CD4-positive, alpha-beta memory T cell (primary cell): ENCODE measurements at regions not wholly inside any gene's neighbourhood (a gene's known extent, or its start where the extent isn't known, plus 50 kb on each side); places are given as distances from the start of the nearest gene placed in this dataset.

ENCODE experiments used
- CTCF ChIA-PET: fragments of 350-600 bp; sonication (Branson Sonifier 250); formaldehyde crosslinking; loops from one replicate; lab custom pipeline; 2021; ENCODE audit warnings: inconsistent platforms; ENCODE audit not compliant: partially characterized antibody; lab: Charles Lee
- POLR2A ChIA-PET: fragments of 350-600 bp; sonication (Branson Sonifier 250); formaldehyde crosslinking; loops from one replicate; lab custom pipeline; 2021; ENCODE audit not compliant: partially characterized antibody; lab: Charles Lee
- DNase-seq, 5 donors: peaks; one replicate each; pipeline versions ENCODE4 v3.0.0 to v3.0.0-alpha.2; 2020 to 2022; ENCODE audit warnings: mixed read lengths in 1 of 5
- H3K27ac ChIP-seq: one replicate; pipeline ENCODE4 v1.7.0; 2013; ENCODE audit warnings: low read depth, low read length
- H3K27me3 ChIP-seq: 2 replicates; pipeline ENCODE4 v1.7.0; 2013; ENCODE audit warnings: mild to moderate bottlenecking, low read length, moderate library complexity; ENCODE audit not compliant: insufficient read depth
- H3K36me3 ChIP-seq: 2 replicates; pipeline ENCODE4 v1.7.0; 2013; ENCODE audit warnings: mild to moderate bottlenecking, low read length, moderate library complexity; ENCODE audit not compliant: insufficient read depth
- H3K4me1 ChIP-seq: 2 replicates; pipeline ENCODE4 v1.7.0; 2013; ENCODE audit warnings: mild to moderate bottlenecking, low read length, moderate library complexity; ENCODE audit not compliant: insufficient read depth
- H3K4me3 ChIP-seq, 2 donors: one replicate each; pipeline ENCODE4 v1.7.0; 2013; ENCODE audit warnings: low read length in 2 of 2, mild to moderate bottlenecking in 1 of 2
- H3K9me3 ChIP-seq, 2 donors: one replicate each; pipeline ENCODE4 v1.7.0; 2013; ENCODE audit warnings: low read length in 2 of 2, control low read depth in 1 of 2; ENCODE audit not compliant: control insufficient read depth in 1 of 2
- H3K27ac Mint-ChIP-seq, 7 donors: one replicate each; pipeline ENCODE4 v1.8.0; 2020 to 2021; ENCODE audit warnings: mixed read lengths in 7 of 7, mild to moderate bottlenecking in 6 of 7, inconsistent platforms in 3 of 7, moderate library complexity in 3 of 7
- H3K27me3 Mint-ChIP-seq, 2 donors: one replicate each; pipeline ENCODE4 v1.8.0; 2020 to 2021; ENCODE audit warnings: mixed read lengths in 2 of 2
- H3K36me3 Mint-ChIP-seq, 2 donors: one replicate each; pipeline ENCODE4 v1.8.0; 2020 to 2021; ENCODE audit warnings: mixed read lengths in 2 of 2, inconsistent platforms in 1 of 2, mild to moderate bottlenecking in 1 of 2
- H3K4me1 Mint-ChIP-seq, 4 donors: one replicate each; pipeline ENCODE4 v1.8.0; 2020 to 2021; ENCODE audit warnings: mixed read lengths in 4 of 4, mild to moderate bottlenecking in 1 of 4
- H3K4me3 Mint-ChIP-seq, 8 donors: one replicate each; pipeline ENCODE4 v1.8.0; 2020 to 2021; ENCODE audit warnings: mixed read lengths in 8 of 8, mild to moderate bottlenecking in 7 of 8, moderate library complexity in 6 of 8, inconsistent platforms in 3 of 8
- H3K9me3 Mint-ChIP-seq, 8 donors: one replicate each; pipeline ENCODE4 v1.8.0; 2020 to 2021; ENCODE audit warnings: mixed read lengths in 8 of 8, mild to moderate bottlenecking in 5 of 8, inconsistent platforms in 3 of 8, moderate library complexity in 1 of 8
- intact Hi-C: fragments of 100-400 bp; cut with micrococcal nuclease; formaldehyde crosslinking; loops from one replicate; pipeline ENCODE4 v1.15.1; 2023

GRCh38 chr9:108022246-108022935, 532.8 kb upstream of the KLF4 start:
- Mint-ChIP-seq H3K9me3 (peaks cover 0 to 9% (median 3%) of the 10 kb centered on the region in 8 donors), H3K4me1 (no peaks in the 10 kb centered on the region)
- CTCF ChIA-PET, result no interaction called here

GRCh38 chr9:108021096-108021710, 531.6 kb upstream of the KLF4 start:
- Histone ChIP-seq H3K36me3 (no peaks in the 10 kb centered on the region), H3K4me1 (no peaks in the 10 kb centered on the region), H3K27ac (no peak overlapping the region), H3K9me3 (no peaks in the 10 kb centered on the region), H3K4me3 (no peak overlapping the region), H3K27me3 (no peaks in the 10 kb centered on the region)
- H3K36me3 Mint-ChIP-seq, result no peaks in the 10 kb centered on the region
- no peaks in the 10 kb centered on the region for H3K4me1 Mint-ChIP-seq
- no peak for DNase-seq
- H3K27me3 Mint-ChIP-seq, result no peaks in the 10 kb centered on the region
- H3K27ac Mint-ChIP-seq, result peak overlapping the region in 1 of 7 donors; percentile 26
- CTCF ChIA-PET, result no interaction called here
- H3K9me3 Mint-ChIP-seq, result peaks cover 0 to 9% (median 3%) of the 10 kb centered on the region in 8 donors
- no peak overlapping the region for H3K4me3 Mint-ChIP-seq
- POLR2A ChIA-PET, result no interaction called here
- intact Hi-C loops, result no loop called here

More at GRCh38 chr9:108022246-108022935, 532.8 kb upstream of the KLF4 start:
- POLR2A ChIA-PET, result no interaction called here
- DNase-seq, result no peak
- Histone ChIP-seq H3K9me3 (no peaks in the 10 kb centered on the region), H3K4me3 (no peak overlapping the region), H3K27ac (no peak overlapping the region), H3K27me3 (no peaks in the 10 kb centered on the region), H3K36me3 (no peaks in the 10 kb centered on the region), H3K4me1 (no peaks in the 10 kb centered on the region)
- Mint-ChIP-seq H3K27ac (no peak overlapping the region), H3K36me3 (no peaks in the 10 kb centered on the region), H3K4me3 (no peak overlapping the region), H3K27me3 (no peaks in the 10 kb centered on the region)
- intact Hi-C loops, result no loop called here

- CTCF ChIA-PET, result no interaction called here
- H3K27ac Mint-ChIP-seq, result no peak overlapping the region
- H3K36me3 ChIP-seq, result no peaks in the 10 kb centered on the region
These were observed 530.3 kb upstream of the KLF4 start for GRCh38 chr9:108019821-108020220.

GRCh38 chr9:108017671-108018070, 528.1 kb upstream of the KLF4 start:
- Mint-ChIP-seq H3K27ac (no peak overlapping the region), H3K36me3 (no peaks in the 10 kb centered on the region), H3K4me1 (no peaks in the 10 kb centered on the region), H3K9me3 (peaks cover 0 to 8% (median 3%) of the 10 kb centered on the region in 8 donors), H3K27me3 (no peaks in the 10 kb centered on the region), H3K4me3 (no peak overlapping the region)
- Histone ChIP-seq H3K4me3 (no peak overlapping the region), H3K27ac (no peak overlapping the region), H3K9me3 (no peaks in the 10 kb centered on the region), H3K36me3 (no peaks in the 10 kb centered on the region), H3K27me3 (no peaks in the 10 kb centered on the region), H3K4me1 (no peaks in the 10 kb centered on the region)
- CTCF ChIA-PET, result no interaction called here
- POLR2A ChIA-PET, result no interaction called here
- DNase-seq, result no peak
- intact Hi-C loops, result no loop called here

More at GRCh38 chr9:108019821-108020220, 530.3 kb upstream of the KLF4 start:
- intact Hi-C loops, result no loop called here
- Histone ChIP-seq H3K9me3 (no peaks in the 10 kb centered on the region), H3K27me3 (no peaks in the 10 kb centered on the region), H3K4me3 (no peak overlapping the region), H3K4me1 (no peaks in the 10 kb centered on the region), H3K27ac (no peak overlapping the region)
- POLR2A ChIA-PET, result no interaction called here
- no peak overlapping the region for H3K4me3 Mint-ChIP-seq
- DNase-seq, result no peak
- H3K27me3 Mint-ChIP-seq, result no peaks in the 10 kb centered on the region
- peaks cover 0 to 7% (median 3%) of the 10 kb centered on the region in 8 donors for H3K9me3 Mint-ChIP-seq
- H3K4me1 Mint-ChIP-seq, result no peaks in the 10 kb centered on the region
- H3K36me3 Mint-ChIP-seq, result no peaks in the 10 kb centered on the region

- DNase-seq, result no peak
- H3K4me1 Mint-ChIP-seq, result no peaks in the 10 kb centered on the region
- no peak overlapping the region for H3K27ac ChIP-seq
- H3K36me3 Mint-ChIP-seq, result no peaks in the 10 kb centered on the region
- no peaks in the 10 kb centered on the region for H3K27me3 Mint-ChIP-seq
- H3K36me3 ChIP-seq, result no peaks in the 10 kb centered on the region
- ChIA-PET CTCF (no interaction called here), POLR2A (no interaction called here)
- no peak overlapping the region for H3K4me3 ChIP-seq
- no peaks in the 10 kb centered on the region for H3K27me3 ChIP-seq
- H3K9me3 ChIP-seq, result no peaks in the 10 kb centered on the region
- H3K27ac Mint-ChIP-seq, result no peak overlapping the region
- no peak overlapping the region for H3K4me3 Mint-ChIP-seq
- intact Hi-C loops, result no loop called here
- H3K9me3 Mint-ChIP-seq, result peaks cover 0 to 8% (median 3%) of the 10 kb centered on the region in 8 donors
- no peaks in the 10 kb centered on the region for H3K4me1 ChIP-seq
These were observed 526.9 kb upstream of the KLF4 start for GRCh38 chr9:108016446-108016845.

- peaks cover 0 to 8% (median 3%) of the 10 kb centered on the region in 8 donors for H3K9me3 Mint-ChIP-seq
- no peak overlapping the region for H3K4me3 Mint-ChIP-seq
- H3K27ac ChIP-seq, result no peak overlapping the region
- no peak for DNase-seq
- no peaks in the 10 kb centered on the region for H3K9me3 ChIP-seq
- H3K4me3 ChIP-seq, result no peak overlapping the region
- no peaks in the 10 kb centered on the region for H3K4me1 ChIP-seq
- no peaks in the 10 kb centered on the region for H3K27me3 ChIP-seq
- no peaks in the 10 kb centered on the region for H3K4me1 Mint-ChIP-seq
- H3K27me3 Mint-ChIP-seq, result no peaks in the 10 kb centered on the region
- no peaks in the 10 kb centered on the region for H3K36me3 Mint-ChIP-seq
- ChIA-PET CTCF (no interaction called here), POLR2A (no interaction called here)
- no peaks in the 10 kb centered on the region for H3K36me3 ChIP-seq
- H3K27ac Mint-ChIP-seq, result no peak overlapping the region
- intact Hi-C loops, result no loop called here
These were observed 526.1 kb upstream of the KLF4 start for GRCh38 chr9:108015690-108016089.

- Mint-ChIP-seq H3K27me3 (no peaks in the 10 kb centered on the region), H3K36me3 (no peaks in the 10 kb centered on the region), H3K4me3 (no peak overlapping the region), H3K27ac (no peak overlapping the region), H3K9me3 (peaks cover 0 to 8% (median 3%) of the 10 kb centered on the region in 8 donors), H3K4me1 (no peaks in the 10 kb centered on the region)
- H3K9me3 ChIP-seq, result no peaks in the 10 kb centered on the region
- H3K36me3 ChIP-seq, result no peaks in the 10 kb centered on the region
- POLR2A ChIA-PET, result no interaction called here
- DNase-seq, result no peak
- H3K4me3 ChIP-seq, result no peak overlapping the region
- CTCF ChIA-PET, result interaction anchor here (0.7 kb wide), 1 partner anchor 53 kb away, joined by 3 read pairs; no protein-coding TSS in a partner anchor
- H3K27me3 ChIP-seq, result no peaks in the 10 kb centered on the region
- intact Hi-C loops, result no loop called here
- H3K4me1 ChIP-seq, result no peaks in the 10 kb centered on the region
- H3K27ac ChIP-seq, result no peak overlapping the region
These were observed 524.8 kb upstream of the KLF4 start for GRCh38 chr9:108014353-108014752.
